H9 (cell line): ENCODE measurements at regions not wholly inside any gene's neighbourhood (a gene's known extent, or its start where the extent isn't known, plus 50 kb on each side); places are given as distances from the start of the nearest gene placed in this dataset.
"Not testable (repeated sequence)": the region's sequence is repeated elsewhere in the genome, so short reads cannot be mapped to it uniquely, and the experiment has no call there.

ENCODE experiments used
- DNase-seq: peaks from one replicate; pipeline ENCODE4 v3.0.0-alpha.2; 2017
- H2AFZ ChIP-seq: one replicate; pipeline ENCODE4 v1.6.1; 2013; ENCODE audit warnings: mild to moderate bottlenecking, low read length, control low read depth, moderate library complexity
- H2AK5ac ChIP-seq: 2 replicates; pipeline ENCODE4 v1.6.1; 2013; ENCODE audit warnings: low read length, control low read depth, mixed read lengths; ENCODE audit not compliant: insufficient read length
- H2BK120ac ChIP-seq: one replicate; pipeline ENCODE4 v1.6.1; 2013; ENCODE audit warnings: low read depth, mild to moderate bottlenecking, low read length, control low read depth, inconsistent platforms; ENCODE audit not compliant: poor library complexity, severe bottlenecking
- H2BK12ac ChIP-seq: 2 replicates; pipeline ENCODE4 v1.6.1; 2013; ENCODE audit warnings: low read length, control low read depth, mixed read lengths, low read depth; ENCODE audit not compliant: insufficient read length
- H2BK15ac ChIP-seq: 2 replicates; pipeline ENCODE4 v1.6.1; 2013; ENCODE audit warnings: low read depth, low read length, control low read depth
- H2BK20ac ChIP-seq: one replicate; pipeline ENCODE4 v1.6.1; 2013; ENCODE audit warnings: low read depth, mild to moderate bottlenecking, low read length, control low read depth, inconsistent platforms; ENCODE audit not compliant: poor library complexity, severe bottlenecking
- H2BK5ac ChIP-seq: 2 replicates; pipeline ENCODE4 v1.6.1; 2013; ENCODE audit warnings: low read length, control low read depth, mixed read lengths; ENCODE audit not compliant: insufficient read length
- H3K14ac ChIP-seq: 2 replicates; pipeline ENCODE4 v1.6.1; 2013; ENCODE audit warnings: low read length, control low read depth; ENCODE audit not compliant: insufficient read depth
- H3K18ac ChIP-seq: 2 replicates; pipeline ENCODE4 v1.6.1; 2013; ENCODE audit warnings: low read depth, mild to moderate bottlenecking, mixed read lengths, low read length, control low read depth; ENCODE audit not compliant: insufficient read length
- H3K23ac ChIP-seq: 2 replicates; pipeline ENCODE4 v1.6.1; 2013; ENCODE audit warnings: low read length, control low read depth, mixed read lengths, low read depth; ENCODE audit not compliant: insufficient read length
- H3K23me2 ChIP-seq: 2 replicates; pipeline ENCODE4 v1.6.1; 2013; ENCODE audit warnings: low read depth, mild to moderate bottlenecking, mixed read lengths, low read length, control low read depth; ENCODE audit not compliant: insufficient read length, poor library complexity, severe bottlenecking
- H3K27ac ChIP-seq: 2 replicates; pipeline ENCODE4 v1.5.1; 2013; ENCODE audit warnings: low read length, control low read depth, mixed read lengths, low read depth; ENCODE audit not compliant: insufficient read length
- H3K27me3 ChIP-seq: 2 replicates; pipeline ENCODE4 v1.6.1; 2013; ENCODE audit warnings: low read length, control low read depth, inconsistent platforms; ENCODE audit not compliant: insufficient read depth
- H3K4ac ChIP-seq: 2 replicates; pipeline ENCODE4 v1.6.1; 2013; ENCODE audit warnings: low read depth, mild to moderate bottlenecking, control low read depth, inconsistent platforms, low read length, moderate library complexity
- H3K4me1 ChIP-seq: 2 replicates; pipeline ENCODE4 v1.6.1; 2013; ENCODE audit warnings: low read length, control low read depth, inconsistent platforms; ENCODE audit not compliant: insufficient read depth
- H3K4me2 ChIP-seq: 2 replicates; pipeline ENCODE4 v1.6.1; 2013; ENCODE audit warnings: low read length, control low read depth, mixed read lengths; ENCODE audit not compliant: insufficient read length, insufficient read depth
- H3K56ac ChIP-seq: 2 replicates; pipeline ENCODE4 v1.6.1; 2013; ENCODE audit warnings: low read depth, mild to moderate bottlenecking, mixed read lengths, low read length, control low read depth; ENCODE audit not compliant: insufficient read length
- H3K79me1 ChIP-seq: 2 replicates; pipeline ENCODE4 v1.6.1; 2013; ENCODE audit warnings: low read depth, mild to moderate bottlenecking, moderate library complexity, low read length, control low read depth, inconsistent platforms; ENCODE audit not compliant: insufficient read depth, poor library complexity, severe bottlenecking
- H3K79me2 ChIP-seq: 2 replicates; pipeline ENCODE4 v1.6.1; 2013; ENCODE audit warnings: low read length, control low read depth, inconsistent platforms; ENCODE audit not compliant: insufficient read depth
- H3K9ac ChIP-seq: 2 replicates; pipeline ENCODE4 v1.6.1; 2013; ENCODE audit warnings: low read length, control low read depth, mixed read lengths; ENCODE audit not compliant: insufficient read length; ENCODE audit errors: extremely low read depth
- H3K9me3 ChIP-seq: one replicate; pipeline ENCODE4 v1.6.1; 2013; ENCODE audit warnings: low read depth, low read length, inconsistent platforms; ENCODE audit not compliant: control insufficient read depth
- H3T11ph ChIP-seq: one replicate; pipeline ENCODE4 v1.6.1; 2013; ENCODE audit warnings: mild to moderate bottlenecking, low read length, control low read depth, inconsistent platforms
- H4K20me1 ChIP-seq: one replicate; pipeline ENCODE4 v1.6.1; 2013; ENCODE audit not compliant: control insufficient read depth, insufficient read length, insufficient read depth
- H4K5ac ChIP-seq: 2 replicates; pipeline ENCODE4 v1.6.1; 2013; ENCODE audit warnings: low read depth, mild to moderate bottlenecking, mixed read lengths, low read length, control low read depth; ENCODE audit not compliant: insufficient read length
- H4K8ac ChIP-seq: replicated peaks from 2 replicates; pipeline ENCODE4 v1.6.1; 2013; ENCODE audit warnings: low read length, control low read depth, mixed read lengths, low read depth; ENCODE audit not compliant: insufficient read length
- H4K91ac ChIP-seq: 2 replicates; pipeline ENCODE4 v1.6.1; 2013; ENCODE audit warnings: low read depth, mild to moderate bottlenecking, moderate library complexity, mixed read lengths, low read length, control low read depth; ENCODE audit not compliant: insufficient read length
- H3K27ac Mint-ChIP-seq, 3 experiments: 2 replicates in 2 of 3; 3 replicates in 1 of 3; pipeline ENCODE4 v1.8.0; 2020 to 2021; ENCODE audit warnings: mixed read lengths in 3 of 3, mild to moderate bottlenecking in 1 of 3, moderate library complexity in 1 of 3
- H3K27me3 Mint-ChIP-seq: 2 replicates; pipeline ENCODE4 v1.8.0; 2021; ENCODE audit warnings: low read depth, mild to moderate bottlenecking, moderate library complexity, mixed read lengths
- H3K36me3 Mint-ChIP-seq, 3 experiments: 2 replicates in 2 of 3; 3 replicates in 1 of 3; pipeline ENCODE4 v1.8.0; 2020 to 2021; ENCODE audit warnings: low read depth in 3 of 3, mixed read lengths in 3 of 3; ENCODE audit not compliant: insufficient read depth in 1 of 3
- H3K4me1 Mint-ChIP-seq, 2 experiments: 2 replicates each; pipeline ENCODE4 v1.8.0; 2020; ENCODE audit warnings: mixed read lengths in 2 of 2
- H3K4me3 Mint-ChIP-seq, 2 experiments: 2 replicates in 1 of 2; 3 replicates in 1 of 2; pipeline ENCODE4 v1.8.0; 2020 to 2021; ENCODE audit warnings: mild to moderate bottlenecking in 2 of 2, mixed read lengths in 2 of 2, moderate library complexity in 1 of 2
- H3K9me3 Mint-ChIP-seq, 2 experiments: 2 replicates in 1 of 2; 3 replicates in 1 of 2; pipeline ENCODE4 v1.8.0; 2020; ENCODE audit warnings: mild to moderate bottlenecking in 2 of 2, mixed read lengths in 2 of 2, moderate library complexity in 1 of 2
- CTCF ChIP-seq: fragments of 200-600 bp; sonication (generic); conservative IDR thresholded peaks from 3 replicates; pipeline ENCODE4 v1.8.0; 2021; ENCODE audit warnings: antibody characterized with exemption, mild to moderate bottlenecking
- WGBS: extraction: QIAGEN DNeasy Blood & Tissue Kit; methylation state at CpG from one replicate; pipeline ENCODE4 v1.1.7; 2013; ENCODE audit warnings: missing lambda C conversion rate, low lambda C conversion rate, mixed read lengths; ENCODE audit not compliant: insufficient read length; ENCODE audit errors: extremely low coverage; 5-methylcytosine and 5-hydroxymethylcytosine counted together

GRCh38 chr3:177807150-177807875 lies 610.0 kb upstream of the TBL1XR1 start:
- Histone ChIP-seq H2BK20ac (no peak overlapping the region), H3K23me2 (no peaks in the 10 kb centered on the region), H3K4ac (no peak overlapping the region), H3K4me1 (no peaks in the 10 kb centered on the region), H4K5ac (no peak overlapping the region), H3K27me3 (no peaks in the 10 kb centered on the region), H4K91ac (no peak overlapping the region), H3K56ac (no peak overlapping the region), H3K18ac (no peak overlapping the region), H3K23ac (no peak overlapping the region), H2BK15ac (no peak overlapping the region), H3K9me3 (no peaks in the 10 kb centered on the region), H2BK120ac (no peak overlapping the region), H4K20me1 (no peaks in the 10 kb centered on the region), H4K8ac (no peak overlapping the region), H3K27ac (no peak overlapping the region), H3K4me2 (no peak overlapping the region), H2BK12ac (no peak overlapping the region), H3T11ph (no peak overlapping the region), H3K14ac (no peak overlapping the region), H3K9ac (no peak overlapping the region), H3K79me1 (no peaks in the 10 kb centered on the region), H3K79me2 (no peaks in the 10 kb centered on the region), H2BK5ac (no peak overlapping the region), H2AFZ (no peak overlapping the region), H2AK5ac (no peak overlapping the region)
- TF ChIP-seq CTCF: no peak
- WGBS: no CpG with 5 or more reads among the region's 8 CpGs
- H3K9me3 Mint-ChIP-seq: peaks cover 0 to 9% of the 10 kb centered on the region in 2 experiments; a peak in 4 of 5 replicates
- H3K27me3 Mint-ChIP-seq: no peaks in the 10 kb centered on the region
- no peak overlapping the region for H3K27ac Mint-ChIP-seq
- H3K36me3 Mint-ChIP-seq: peaks cover 0 to 4% (median 0%) of the 10 kb centered on the region in 3 experiments; a peak in 1 of 7 replicates
- H3K4me1 Mint-ChIP-seq: peaks cover 3 to 6% of the 10 kb centered on the region in 2 experiments; a peak in 2 of 4 replicates
- no peak overlapping the region for H3K4me3 Mint-ChIP-seq
- DNase-seq: no peak

GRCh38 chr3:177808928-177809478 lies 611.7 kb upstream of the TBL1XR1 start:
- not testable (repeated sequence) for H3T11ph ChIP-seq, H2AFZ ChIP-seq, H3K27me3 ChIP-seq, H3K9ac ChIP-seq, H3K79me1 ChIP-seq, H3K36me3 Mint-ChIP-seq, H3K4me1 ChIP-seq, H2BK120ac ChIP-seq, H3K23ac ChIP-seq, H2BK12ac ChIP-seq, H3K27me3 Mint-ChIP-seq, H2AK5ac ChIP-seq, H3K14ac ChIP-seq, H4K20me1 ChIP-seq, H4K5ac ChIP-seq, H2BK5ac ChIP-seq, H2BK15ac ChIP-seq, H3K9me3 ChIP-seq, H3K79me2 ChIP-seq, H3K9me3 Mint-ChIP-seq, H3K4ac ChIP-seq, H2BK20ac ChIP-seq, H3K27ac ChIP-seq, H4K8ac ChIP-seq, DNase-seq, H3K4me3 Mint-ChIP-seq, H3K4me2 ChIP-seq, H3K27ac Mint-ChIP-seq, H3K18ac ChIP-seq, H3K4me1 Mint-ChIP-seq, H4K91ac ChIP-seq, H3K23me2 ChIP-seq, H3K56ac ChIP-seq
- WGBS: no CpG with 5 or more reads among the region's 32 CpGs
